DND-41 (cell line): ENCODE measurements at regions not wholly inside any gene's neighbourhood (a gene's known extent, or its start where the extent isn't known, plus 50 kb on each side); places are given as distances from the start of the nearest gene placed in this dataset.
"Not testable (repeated sequence)": the region's sequence is repeated elsewhere in the genome, so short reads cannot be mapped to it uniquely, and the experiment has no call there.

Experiments
- ATAC-seq: fragments of 200-7000 bp; cut with Tn5 transposase; 3 replicates; pipeline ENCODE4 v1.9.1; 2021; ENCODE audit warnings: low read depth; ENCODE audit not compliant: insufficient read depth
- DNase-seq: peaks from one replicate; pipeline ENCODE4 v3.0.0-alpha.2; 2020
- H2AFZ ChIP-seq: 2 replicates; pipeline ENCODE4 v1.6.0; 2012; ENCODE audit warnings: low read depth, low read length
- H3K27ac ChIP-seq: 2 replicates; pipeline ENCODE4 v1.5.1; 2012; ENCODE audit warnings: low read length, inconsistent platforms
- H3K27me3 ChIP-seq: fragments of 200-600 bp; sonication (generic); 2 replicates; pipeline ENCODE4 v1.6.0; 2012; ENCODE audit warnings: low read length, mild to moderate bottlenecking, inconsistent platforms; ENCODE audit not compliant: insufficient read depth, poor library complexity
- H3K36me3 ChIP-seq: 2 replicates; pipeline ENCODE4 v1.5.1; 2012; ENCODE audit warnings: low read length, inconsistent platforms; ENCODE audit not compliant: insufficient read depth
- H3K4me1 ChIP-seq: 2 replicates; pipeline ENCODE4 v1.5.1; 2012; ENCODE audit warnings: mild to moderate bottlenecking, low read length; ENCODE audit not compliant: insufficient read depth
- H3K4me2 ChIP-seq: 2 replicates; pipeline ENCODE4 v1.6.0; 2012; ENCODE audit warnings: mild to moderate bottlenecking, moderate library complexity, low read length, inconsistent platforms; ENCODE audit not compliant: insufficient read depth
- H3K4me3 ChIP-seq, 2 experiments: fragments of 200-600 bp in 1 of 2; shearing (Covaris generic) in 1 of 2; 2 replicates each; pipeline ENCODE4 v1.5.1; 2012 to 2016; ENCODE audit warnings: inconsistent platforms in 2 of 2, low read length in 2 of 2, mild to moderate bottlenecking in 2 of 2, low read depth in 1 of 2, moderate library complexity in 1 of 2
- H3K79me2 ChIP-seq: 2 replicates; pipeline ENCODE4 v1.6.0; 2012; ENCODE audit warnings: low read length, inconsistent platforms; ENCODE audit not compliant: insufficient read depth
- H3K9ac ChIP-seq: 2 replicates; pipeline ENCODE4 v1.6.0; 2012; ENCODE audit warnings: low read depth, mild to moderate bottlenecking, inconsistent platforms, low read length, moderate library complexity
- H3K9me3 ChIP-seq: 2 replicates; pipeline ENCODE4 v1.5.1; 2012; ENCODE audit warnings: low read length, moderate library complexity, mild to moderate bottlenecking, inconsistent platforms; ENCODE audit not compliant: insufficient read depth, severe bottlenecking
- H4K20me1 ChIP-seq: 2 replicates; pipeline ENCODE4 v1.6.0; 2012; ENCODE audit warnings: low read length; ENCODE audit not compliant: insufficient read depth
- EZH2 ChIP-seq: IDR thresholded peaks from 3 replicates; pipeline ENCODE4 v1.6.1; 2012; ENCODE audit warnings: borderline replicate concordance, low read depth, mild to moderate bottlenecking, moderate library complexity, low read length, inconsistent platforms; ENCODE audit not compliant: severe bottlenecking
- TF ChIP-seq, protein P1 (sequence below): IDR thresholded peaks from 2 replicates; pipeline ENCODE4 v1.5.1; 2012; ENCODE audit warnings: borderline replicate concordance, low read length, moderate library complexity, mild to moderate bottlenecking; ENCODE audit not compliant: poor library complexity, severe bottlenecking; ENCODE audit errors: extremely low read depth

DNA sequence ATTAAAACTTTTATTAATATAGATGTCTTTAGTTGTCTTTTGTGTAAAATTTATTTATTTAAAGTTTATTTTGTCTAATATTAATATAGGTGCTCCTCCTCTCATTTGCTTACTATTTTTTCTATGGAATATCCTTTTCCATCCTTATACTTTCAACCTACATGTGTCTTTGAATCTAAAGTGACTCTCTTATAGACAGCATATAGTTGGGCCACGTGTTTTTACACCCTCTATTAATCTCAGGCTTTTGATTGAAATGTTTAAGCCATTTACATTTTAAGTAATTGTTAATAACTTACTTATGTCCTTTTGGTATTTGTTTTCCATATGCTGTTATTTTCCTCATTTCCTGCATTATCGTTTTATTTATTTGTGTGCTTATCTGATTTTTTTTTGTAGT is 74.4 kb upstream of the LRFN5 start:
- no peaks in the 10 kb centered on the region for H3K4me1 ChIP-seq
- DNase-seq (no peak), ATAC-seq (no peak)
- TF ChIP-seq, protein P1, sequence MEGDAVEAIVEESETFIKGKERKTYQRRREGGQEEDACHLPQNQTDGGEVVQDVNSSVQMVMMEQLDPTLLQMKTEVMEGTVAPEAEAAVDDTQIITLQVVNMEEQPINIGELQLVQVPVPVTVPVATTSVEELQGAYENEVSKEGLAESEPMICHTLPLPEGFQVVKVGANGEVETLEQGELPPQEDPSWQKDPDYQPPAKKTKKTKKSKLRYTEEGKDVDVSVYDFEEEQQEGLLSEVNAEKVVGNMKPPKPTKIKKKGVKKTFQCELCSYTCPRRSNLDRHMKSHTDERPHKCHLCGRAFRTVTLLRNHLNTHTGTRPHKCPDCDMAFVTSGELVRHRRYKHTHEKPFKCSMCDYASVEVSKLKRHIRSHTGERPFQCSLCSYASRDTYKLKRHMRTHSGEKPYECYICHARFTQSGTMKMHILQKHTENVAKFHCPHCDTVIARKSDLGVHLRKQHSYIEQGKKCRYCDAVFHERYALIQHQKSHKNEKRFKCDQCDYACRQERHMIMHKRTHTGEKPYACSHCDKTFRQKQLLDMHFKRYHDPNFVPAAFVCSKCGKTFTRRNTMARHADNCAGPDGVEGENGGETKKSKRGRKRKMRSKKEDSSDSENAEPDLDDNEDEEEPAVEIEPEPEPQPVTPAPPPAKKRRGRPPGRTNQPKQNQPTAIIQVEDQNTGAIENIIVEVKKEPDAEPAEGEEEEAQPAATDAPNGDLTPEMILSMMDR: no peak
- no peak for TF ChIP-seq EZH2
- H3K4me3 ChIP-seq: no peak overlapping the region
- no peaks in the 10 kb centered on the region for H4K20me1 ChIP-seq
- H3K9ac ChIP-seq: no peak overlapping the region
- H3K27ac ChIP-seq: no peak overlapping the region
- no peaks in the 10 kb centered on the region for H3K27me3 ChIP-seq
- no peaks in the 10 kb centered on the region for H3K79me2 ChIP-seq
- no peak overlapping the region for H3K4me2 ChIP-seq
- H2AFZ ChIP-seq: no peak overlapping the region
- H3K36me3 ChIP-seq: no peaks in the 10 kb centered on the region
- no peaks in the 10 kb centered on the region for H3K9me3 ChIP-seq

DNA sequence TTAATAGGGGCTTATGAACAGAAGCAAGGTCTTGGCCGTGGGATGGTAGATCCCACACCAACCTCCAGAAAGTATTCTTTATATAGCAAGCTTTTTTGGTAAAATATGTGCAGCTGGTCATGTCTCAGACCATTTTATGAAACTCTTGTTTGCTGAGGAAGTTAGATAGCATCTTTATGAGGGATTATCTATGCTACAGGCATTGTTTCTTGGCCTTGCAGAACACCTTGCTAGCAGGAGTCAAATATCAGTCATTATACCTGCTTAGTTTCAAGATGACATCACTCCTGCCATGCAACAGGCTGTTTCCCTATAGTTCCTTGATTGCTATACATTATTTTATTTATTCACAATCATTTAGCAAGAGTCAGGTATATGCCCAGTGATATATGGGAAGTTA is 84.8 kb upstream of the LRFN5 start:
- H3K4me3 ChIP-seq: no peak overlapping the region
- no peaks in the 10 kb centered on the region for H3K4me1 ChIP-seq
- H3K27ac ChIP-seq: no peak overlapping the region
- DNase-seq (no peak), ATAC-seq (no peak)
- H3K4me2 ChIP-seq: no peak overlapping the region
- no peak for TF ChIP-seq EZH2
- TF ChIP-seq, protein P1: no peak
- H4K20me1 ChIP-seq: no peaks in the 10 kb centered on the region
- no peaks in the 10 kb centered on the region for H3K79me2 ChIP-seq
- no peaks in the 10 kb centered on the region for H3K36me3 ChIP-seq
- H2AFZ ChIP-seq: no peak overlapping the region
- no peaks in the 10 kb centered on the region for H3K27me3 ChIP-seq
- H3K9ac ChIP-seq: no peak overlapping the region
- no peaks in the 10 kb centered on the region for H3K9me3 ChIP-seq

DNA sequence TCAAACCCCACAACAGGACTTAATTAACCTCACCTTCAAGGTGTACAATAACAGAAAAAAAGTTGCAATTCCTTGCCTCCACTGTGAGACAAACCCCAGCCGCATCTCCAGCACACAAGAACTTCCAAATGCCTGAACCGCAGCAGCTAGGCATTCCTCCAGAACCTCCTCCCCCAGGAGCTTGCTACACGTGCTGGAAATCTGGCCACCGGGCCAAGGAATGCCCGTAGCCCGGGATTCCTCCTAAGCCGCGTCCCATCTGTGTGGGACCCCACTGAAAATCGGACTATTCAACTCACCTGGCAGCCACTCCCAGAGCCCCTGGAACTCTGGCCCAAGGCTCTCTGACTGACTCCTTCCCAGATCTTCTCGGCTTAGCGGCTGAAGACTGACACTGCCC is 88.6 kb upstream of the LRFN5 start:
- not testable (repeated sequence) for H4K20me1 ChIP-seq, H3K9ac ChIP-seq, H2AFZ ChIP-seq

DNA sequence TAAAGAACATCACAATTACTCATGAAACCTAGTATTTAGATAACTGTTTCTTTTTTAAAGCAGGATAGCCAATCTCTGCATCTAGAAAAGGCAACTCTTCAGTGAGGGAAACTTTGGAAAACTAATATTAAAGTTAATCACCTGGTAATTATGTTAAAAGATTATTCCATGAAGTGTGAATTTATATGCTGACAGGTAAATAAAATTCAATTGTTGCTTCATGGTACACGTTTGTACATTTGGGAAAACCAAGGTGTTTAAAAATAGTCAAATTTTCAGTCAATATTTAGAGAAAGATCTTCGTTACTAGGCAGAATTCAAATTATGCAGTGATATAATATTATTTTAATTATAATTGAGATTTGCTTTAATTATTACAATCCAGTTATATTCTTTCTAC is 100.1 kb upstream of the LRFN5 start:
- no peak for TF ChIP-seq EZH2
- TF ChIP-seq, protein P1: no peak
- no peak for ATAC-seq

More for the DNA sequence above, 88.6 kb upstream of the LRFN5 start:
- H3K79me2 ChIP-seq, ATAC-seq, H3K9me3 ChIP-seq, H3K27me3 ChIP-seq, H3K4me1 ChIP-seq, H3K36me3 ChIP-seq, H3K27ac ChIP-seq, DNase-seq, H3K4me3 ChIP-seq, H3K4me2 ChIP-seq: not testable (repeated sequence)

More for the DNA sequence above, 100.1 kb upstream of the LRFN5 start:
- no peak overlapping the region for H3K4me3 ChIP-seq
- H3K9me3 ChIP-seq: no peaks in the 10 kb centered on the region
- no peak overlapping the region for H2AFZ ChIP-seq
- no peak overlapping the region for H3K27ac ChIP-seq
- H4K20me1 ChIP-seq: no peaks in the 10 kb centered on the region
- H3K36me3 ChIP-seq: no peaks in the 10 kb centered on the region
- DNase-seq: no peak
- H3K27me3 ChIP-seq: no peaks in the 10 kb centered on the region
- H3K79me2 ChIP-seq: no peaks in the 10 kb centered on the region
- no peak overlapping the region for H3K4me2 ChIP-seq
- no peak overlapping the region for H3K9ac ChIP-seq
- no peaks in the 10 kb centered on the region for H3K4me1 ChIP-seq
